ENCODE measurements at regions not wholly inside any gene's neighbourhood (a gene's known extent, or its start where the extent isn't known, plus 50 kb on each side); places are given as distances from the start of the nearest gene placed in this dataset.

DNA sequence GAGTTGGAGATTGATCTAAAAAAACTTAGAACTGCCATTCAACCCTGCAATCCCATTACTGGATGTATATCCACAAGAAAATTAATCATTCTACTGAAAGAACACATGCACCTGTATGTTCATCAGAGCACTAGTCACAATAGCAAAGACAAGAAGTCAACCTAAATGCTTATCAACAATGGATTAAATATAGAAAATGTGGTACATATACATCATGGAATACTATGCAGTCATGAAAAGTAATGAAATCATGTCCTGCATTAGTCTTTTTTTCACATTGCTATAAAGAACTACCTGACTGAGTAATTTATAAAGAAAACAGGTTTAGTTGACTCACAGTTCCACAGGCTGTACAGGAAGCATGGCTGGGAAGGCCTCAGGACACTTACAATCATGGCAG, 850.5 kb downstream of the TECRL start:
- TF ChIP-seq, protein P1, sequence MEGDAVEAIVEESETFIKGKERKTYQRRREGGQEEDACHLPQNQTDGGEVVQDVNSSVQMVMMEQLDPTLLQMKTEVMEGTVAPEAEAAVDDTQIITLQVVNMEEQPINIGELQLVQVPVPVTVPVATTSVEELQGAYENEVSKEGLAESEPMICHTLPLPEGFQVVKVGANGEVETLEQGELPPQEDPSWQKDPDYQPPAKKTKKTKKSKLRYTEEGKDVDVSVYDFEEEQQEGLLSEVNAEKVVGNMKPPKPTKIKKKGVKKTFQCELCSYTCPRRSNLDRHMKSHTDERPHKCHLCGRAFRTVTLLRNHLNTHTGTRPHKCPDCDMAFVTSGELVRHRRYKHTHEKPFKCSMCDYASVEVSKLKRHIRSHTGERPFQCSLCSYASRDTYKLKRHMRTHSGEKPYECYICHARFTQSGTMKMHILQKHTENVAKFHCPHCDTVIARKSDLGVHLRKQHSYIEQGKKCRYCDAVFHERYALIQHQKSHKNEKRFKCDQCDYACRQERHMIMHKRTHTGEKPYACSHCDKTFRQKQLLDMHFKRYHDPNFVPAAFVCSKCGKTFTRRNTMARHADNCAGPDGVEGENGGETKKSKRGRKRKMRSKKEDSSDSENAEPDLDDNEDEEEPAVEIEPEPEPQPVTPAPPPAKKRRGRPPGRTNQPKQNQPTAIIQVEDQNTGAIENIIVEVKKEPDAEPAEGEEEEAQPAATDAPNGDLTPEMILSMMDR (conservative IDR thresholded peaks at IDR 0.05), result no peak

DNA sequence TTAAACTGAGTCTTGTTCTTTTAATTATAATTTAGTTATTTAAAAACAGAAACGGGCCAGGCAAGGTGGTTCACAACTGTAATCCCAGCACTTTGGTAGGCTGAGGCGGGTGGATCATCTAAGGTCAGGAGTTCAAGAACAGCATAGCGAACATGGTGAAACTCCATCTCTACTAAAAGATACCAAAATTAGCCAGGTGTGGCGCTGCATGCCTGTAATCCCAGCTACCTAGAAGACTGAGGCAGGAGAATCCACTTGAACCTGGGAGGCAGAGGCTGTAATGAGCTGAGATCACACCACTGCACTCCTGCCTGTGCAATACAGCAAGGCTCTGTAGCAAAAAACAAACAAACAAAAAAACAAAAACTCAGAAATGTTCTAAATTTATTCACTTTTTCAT, 852.9 kb downstream of the TECRL start:
- no peak overlapping the region for H3K27ac ChIP-seq
- TF ChIP-seq, protein P1 (conservative IDR thresholded peaks at IDR 0.05), result peak; percentile 30

More for the DNA sequence above, 850.5 kb downstream of the TECRL start:
- H3K27ac ChIP-seq, result no peak overlapping the region

DNA sequence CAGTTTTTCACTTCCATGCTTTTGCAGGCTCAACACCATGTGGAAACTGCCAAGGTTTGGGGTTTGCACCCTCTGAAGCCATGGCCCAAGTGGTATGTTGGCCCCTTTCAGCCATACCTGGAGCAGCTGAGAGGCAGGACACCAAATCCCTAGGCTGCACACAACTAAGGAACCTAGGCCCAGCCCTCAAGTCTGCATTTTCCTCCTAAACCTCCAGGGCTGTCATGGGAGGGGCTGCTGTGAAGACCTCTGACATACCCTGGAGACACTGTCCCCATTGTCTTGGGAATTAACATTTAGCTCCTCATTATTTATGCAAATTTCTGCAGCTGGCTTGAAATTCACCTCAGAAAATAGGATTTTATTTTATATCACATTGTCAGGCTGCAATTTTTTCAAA, 856.1 kb downstream of the TECRL start:
- TF ChIP-seq, protein P1 (conservative IDR thresholded peaks at IDR 0.05), result no peak

DNA sequence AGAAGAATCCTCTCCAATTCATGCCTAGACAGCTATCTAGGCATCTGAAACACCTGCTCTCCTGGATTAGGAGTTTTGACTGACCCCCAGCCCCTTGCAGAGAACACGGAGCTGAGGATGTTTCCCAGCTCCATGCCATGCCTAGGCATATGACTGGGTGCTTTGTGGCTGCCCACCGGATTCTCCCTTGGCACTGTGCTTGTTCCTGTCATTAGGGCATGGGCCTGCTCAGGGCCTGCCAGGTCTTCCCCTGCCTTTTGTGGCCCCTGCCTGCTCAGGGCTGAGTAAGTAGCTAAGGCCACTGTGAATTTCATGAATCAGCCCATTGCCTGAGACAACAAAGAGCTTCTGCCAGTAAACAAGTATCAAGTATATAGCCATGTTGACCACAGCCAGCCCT, 867.4 kb downstream of the TECRL start:
- TF ChIP-seq, protein P1 (conservative IDR thresholded peaks at IDR 0.05), result no peak
- H3K27ac ChIP-seq, result no peak overlapping the region

More for the DNA sequence above, 856.1 kb downstream of the TECRL start:
- no peak overlapping the region for H3K27ac ChIP-seq

DNA sequence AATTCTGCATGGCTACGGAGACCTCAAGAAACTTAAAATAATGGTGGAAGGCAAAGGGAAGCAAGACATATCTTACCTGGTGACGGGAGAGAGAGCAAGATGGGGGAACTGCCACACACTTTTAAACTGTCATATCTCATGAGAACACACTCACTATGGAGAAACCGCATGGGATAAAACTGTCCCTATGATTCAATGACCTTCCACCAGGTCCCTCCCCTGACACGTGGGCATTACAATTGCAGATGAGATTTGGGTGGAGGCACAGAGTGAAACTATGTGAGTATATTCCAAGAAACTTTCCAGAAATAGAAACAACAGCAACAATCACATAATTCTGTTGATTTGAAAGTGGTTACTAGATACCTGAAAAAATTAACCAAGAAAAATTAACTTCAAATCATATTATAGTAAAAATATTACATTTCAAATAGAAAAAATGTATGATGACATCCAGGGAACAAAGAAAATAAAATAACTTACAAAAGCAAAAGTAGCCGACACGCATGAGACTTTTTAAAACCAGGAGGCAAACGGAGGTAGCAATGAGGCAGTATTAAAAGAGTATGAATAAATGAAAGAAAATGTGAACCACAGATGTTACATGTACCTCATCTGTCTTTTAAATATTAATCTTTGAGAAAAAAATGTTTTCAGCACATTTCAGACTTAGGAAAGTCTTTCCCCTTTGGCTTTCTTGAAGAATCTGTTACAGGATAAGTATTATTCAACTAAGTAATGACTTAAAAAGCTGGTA, 879.5 kb downstream of the TECRL start:
- no peak overlapping the region for H3K27ac ChIP-seq
- TF ChIP-seq, protein P1 (conservative IDR thresholded peaks at IDR 0.05), result no peak

DNA sequence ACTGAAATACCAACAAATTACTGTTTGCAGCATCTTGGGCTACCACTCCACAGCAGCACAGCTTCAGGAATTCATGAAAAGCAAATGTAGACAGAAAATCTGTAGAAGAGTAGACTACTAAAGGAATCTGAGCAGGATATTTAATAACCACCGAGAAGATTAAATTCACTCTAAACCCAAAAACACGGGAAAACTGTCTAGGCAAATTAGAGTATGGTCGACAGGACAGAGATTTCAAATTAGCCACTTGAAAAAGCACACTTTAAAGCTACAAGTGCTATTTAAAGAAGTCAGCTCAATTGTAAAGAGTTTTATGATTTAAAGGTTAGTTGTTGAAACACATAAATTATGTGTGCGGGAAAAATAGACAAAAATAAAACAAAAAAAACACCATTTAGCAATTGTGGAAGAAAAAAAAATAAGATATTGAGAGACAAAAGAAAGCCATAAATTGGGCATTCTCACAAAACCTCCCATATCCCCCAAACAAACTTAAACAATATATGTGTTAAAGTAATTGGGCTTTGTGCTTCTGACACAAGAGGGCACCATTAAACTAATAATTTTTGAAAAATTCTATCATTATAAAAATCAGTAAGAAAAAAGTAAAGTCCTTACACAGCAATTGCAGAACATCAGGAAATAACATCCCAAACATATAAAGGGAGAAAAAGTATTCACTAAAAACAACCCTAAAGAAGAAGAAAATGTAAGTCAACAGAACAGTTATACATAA, 880.8 kb downstream of the TECRL start:
- TF ChIP-seq, protein P1 (conservative IDR thresholded peaks at IDR 0.05), result peak; percentile 69
- no peak overlapping the region for H3K27ac ChIP-seq

DNA sequence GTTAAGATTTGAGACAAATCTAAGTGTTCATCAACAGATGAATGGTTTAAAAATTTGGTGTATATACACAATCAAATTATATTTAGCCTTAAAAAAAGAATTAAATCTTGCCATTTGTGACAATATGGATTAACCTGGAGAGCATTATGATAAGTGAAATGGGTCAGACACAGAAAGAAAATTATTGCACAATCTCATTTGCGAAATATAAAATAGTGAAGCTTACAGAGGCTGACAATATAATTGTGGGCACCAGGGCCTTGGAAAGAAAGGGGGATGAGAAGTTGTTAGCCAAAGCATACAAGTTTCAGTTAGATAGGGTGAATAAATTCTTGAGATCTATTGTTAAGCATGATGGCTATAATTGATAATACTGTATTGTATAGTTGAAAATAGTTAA, 883.0 kb downstream of the TECRL start:
- no peak overlapping the region for H3K27ac ChIP-seq
- TF ChIP-seq, protein P1 (conservative IDR thresholded peaks at IDR 0.05), result no peak
